ENCODE measurements at regions not wholly inside any gene's neighbourhood (a gene's known extent, or its start where the extent isn't known, plus 50 kb on each side); places are given as distances from the start of the nearest gene placed in this dataset.

DNA sequence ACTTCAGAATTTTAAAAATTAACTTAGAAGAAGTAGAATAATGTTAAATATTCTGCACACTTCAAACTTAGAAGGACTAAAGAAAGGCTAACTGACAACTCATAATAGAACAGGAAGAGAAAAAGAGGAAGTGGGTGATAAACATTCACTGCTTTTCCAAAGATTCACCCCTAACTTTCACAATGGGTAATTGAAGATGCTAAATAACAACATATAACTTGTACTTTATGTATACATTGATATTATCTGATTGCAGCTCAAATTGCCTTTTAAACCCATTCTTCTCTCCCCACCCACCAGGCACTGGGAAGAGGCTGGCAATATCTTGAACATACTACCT lies 376.6 kb downstream of the EFNA5 start:
- TF ChIP-seq CTCF (IDR thresholded peaks at IDR 0.05; ENCODE audit: low read depth, low read length, missing input control) (no peak), FOXA1 (IDR thresholded peaks at IDR 0.05) (no peak), HNF4A (conservative IDR thresholded peaks at IDR 0.05) (no peak), JUND (IDR thresholded peaks at IDR 0.05) (no peak), ZBTB33 (IDR thresholded peaks at IDR 0.05) (no peak), REST (IDR thresholded peaks at IDR 0.05) (no peak), TAF1 (conservative IDR thresholded peaks at IDR 0.05) (no peak)

All from liver (tissue), 3 donors.